ENCODE measurements at regions not wholly inside any gene's neighbourhood (a gene's known extent, or its start where the extent isn't known, plus 50 kb on each side); places are given as distances from the start of the nearest gene placed in this dataset.
A peak's percentile ranks its signal among the peaks of the same experiment; 100 is the strongest.

DNA sequence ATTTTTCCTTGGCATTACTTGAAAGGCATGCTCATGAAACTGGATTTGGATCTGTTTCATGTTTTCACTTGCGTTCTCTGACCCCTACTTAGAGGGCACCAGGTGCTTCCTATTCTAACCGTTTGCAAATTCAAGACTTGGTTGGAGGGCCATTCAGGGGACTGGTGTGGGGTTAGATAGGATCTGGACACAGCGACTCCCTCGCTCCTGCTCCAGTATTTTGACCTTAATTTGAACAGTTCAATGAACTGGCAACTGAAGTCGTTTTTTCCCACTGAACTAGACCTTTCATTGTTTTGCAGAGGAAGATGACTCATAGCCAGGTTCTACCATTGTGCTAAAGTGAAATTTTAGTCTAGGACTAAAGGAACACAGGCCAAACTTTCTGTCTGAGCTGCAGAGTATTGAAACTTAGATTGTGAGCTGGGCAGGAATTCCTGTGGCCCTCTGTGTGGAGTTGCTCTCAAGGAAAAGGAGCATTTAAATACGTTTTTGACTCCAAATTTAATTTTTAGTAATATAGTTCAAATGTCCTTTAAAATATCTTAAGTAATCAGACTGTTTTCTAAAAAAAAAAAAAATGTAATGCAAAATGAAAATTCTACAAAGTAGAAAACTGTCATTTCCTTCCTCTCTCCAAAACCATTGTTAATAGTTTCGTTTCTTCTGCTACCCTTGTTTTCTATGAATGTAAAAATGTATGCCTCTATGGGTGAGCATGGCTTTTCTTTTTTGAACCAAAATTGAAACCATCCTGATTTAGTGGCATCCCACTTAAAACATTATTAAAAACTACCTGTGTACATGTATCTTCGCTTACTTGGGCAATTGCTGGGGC lies 64.8 kb downstream of the UTRN start:
- TF ChIP-seq CEBPB (IDR thresholded peaks at IDR 0.05) (peak; percentile 10; the same call in 1 of the 2 replicates), ZBTB7A (IDR thresholded peaks at IDR 0.05; ENCODE audit: low read depth) (no peak)
- TF ChIP-seq, protein P1, sequence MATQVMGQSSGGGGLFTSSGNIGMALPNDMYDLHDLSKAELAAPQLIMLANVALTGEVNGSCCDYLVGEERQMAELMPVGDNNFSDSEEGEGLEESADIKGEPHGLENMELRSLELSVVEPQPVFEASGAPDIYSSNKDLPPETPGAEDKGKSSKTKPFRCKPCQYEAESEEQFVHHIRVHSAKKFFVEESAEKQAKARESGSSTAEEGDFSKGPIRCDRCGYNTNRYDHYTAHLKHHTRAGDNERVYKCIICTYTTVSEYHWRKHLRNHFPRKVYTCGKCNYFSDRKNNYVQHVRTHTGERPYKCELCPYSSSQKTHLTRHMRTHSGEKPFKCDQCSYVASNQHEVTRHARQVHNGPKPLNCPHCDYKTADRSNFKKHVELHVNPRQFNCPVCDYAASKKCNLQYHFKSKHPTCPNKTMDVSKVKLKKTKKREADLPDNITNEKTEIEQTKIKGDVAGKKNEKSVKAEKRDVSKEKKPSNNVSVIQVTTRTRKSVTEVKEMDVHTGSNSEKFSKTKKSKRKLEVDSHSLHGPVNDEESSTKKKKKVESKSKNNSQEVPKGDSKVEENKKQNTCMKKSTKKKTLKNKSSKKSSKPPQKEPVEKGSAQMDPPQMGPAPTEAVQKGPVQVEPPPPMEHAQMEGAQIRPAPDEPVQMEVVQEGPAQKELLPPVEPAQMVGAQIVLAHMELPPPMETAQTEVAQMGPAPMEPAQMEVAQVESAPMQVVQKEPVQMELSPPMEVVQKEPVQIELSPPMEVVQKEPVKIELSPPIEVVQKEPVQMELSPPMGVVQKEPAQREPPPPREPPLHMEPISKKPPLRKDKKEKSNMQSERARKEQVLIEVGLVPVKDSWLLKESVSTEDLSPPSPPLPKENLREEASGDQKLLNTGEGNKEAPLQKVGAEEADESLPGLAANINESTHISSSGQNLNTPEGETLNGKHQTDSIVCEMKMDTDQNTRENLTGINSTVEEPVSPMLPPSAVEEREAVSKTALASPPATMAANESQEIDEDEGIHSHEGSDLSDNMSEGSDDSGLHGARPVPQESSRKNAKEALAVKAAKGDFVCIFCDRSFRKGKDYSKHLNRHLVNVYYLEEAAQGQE (IDR thresholded peaks at IDR 0.05; ENCODE audit: low read depth): no peak
